Stimulated activated naive CD4-positive, alpha-beta T cell (primary cell): ENCODE measurements at regions not wholly inside any gene's neighbourhood (a gene's known extent, or its start where the extent isn't known, plus 50 kb on each side); places are given as distances from the start of the nearest gene placed in this dataset.
"Not testable (repeated sequence)": the region's sequence is repeated elsewhere in the genome, so short reads cannot be mapped to it uniquely, and the experiment has no call there.

ENCODE experiments used
- DNase-seq, 6 experiments: peaks; one replicate each; lab custom pipeline; 2025; lab: John Stamatoyannopoulos, UW

DNA sequence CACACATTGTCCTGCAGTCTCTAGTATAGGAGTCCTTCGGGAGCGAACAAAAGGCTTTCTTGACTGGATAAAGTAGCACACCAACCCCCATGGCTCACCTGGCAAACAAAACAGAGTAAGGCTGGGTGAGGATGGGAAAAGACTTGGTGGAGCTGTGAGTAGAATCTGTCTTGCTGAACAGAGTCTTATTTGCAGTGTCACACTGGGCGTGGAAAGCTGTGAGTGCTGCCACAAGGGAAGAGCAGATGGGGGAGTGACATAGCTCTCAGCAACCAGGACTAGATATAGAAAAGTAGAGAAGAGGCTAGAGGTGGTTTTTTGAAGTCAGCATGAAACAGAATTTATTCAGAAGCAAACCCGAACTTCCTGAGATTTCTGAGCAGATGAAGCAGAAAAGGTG, 137.2 kb upstream of the ESX1 start:
- DNase-seq: no peak

DNA sequence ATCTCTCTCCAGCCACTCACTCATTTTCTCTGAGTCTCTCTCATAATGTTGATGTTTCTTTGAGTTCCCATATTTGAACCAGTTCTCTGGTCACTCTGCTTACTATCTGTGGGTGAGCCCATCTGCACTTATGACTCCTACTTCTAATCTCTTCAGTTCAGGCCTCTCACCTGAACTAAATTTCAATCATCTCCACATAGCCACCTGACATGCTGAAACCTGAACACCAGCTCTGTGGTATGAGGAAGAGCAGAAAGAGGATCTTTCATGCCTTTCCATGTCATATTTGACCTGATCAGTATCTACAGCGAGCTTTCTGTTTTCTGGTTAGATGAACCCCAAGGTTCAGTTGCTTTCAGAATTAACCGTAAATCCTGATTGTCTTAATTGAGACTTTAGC, 122.2 kb upstream of the ESX1 start:
- no peak for DNase-seq

DNA sequence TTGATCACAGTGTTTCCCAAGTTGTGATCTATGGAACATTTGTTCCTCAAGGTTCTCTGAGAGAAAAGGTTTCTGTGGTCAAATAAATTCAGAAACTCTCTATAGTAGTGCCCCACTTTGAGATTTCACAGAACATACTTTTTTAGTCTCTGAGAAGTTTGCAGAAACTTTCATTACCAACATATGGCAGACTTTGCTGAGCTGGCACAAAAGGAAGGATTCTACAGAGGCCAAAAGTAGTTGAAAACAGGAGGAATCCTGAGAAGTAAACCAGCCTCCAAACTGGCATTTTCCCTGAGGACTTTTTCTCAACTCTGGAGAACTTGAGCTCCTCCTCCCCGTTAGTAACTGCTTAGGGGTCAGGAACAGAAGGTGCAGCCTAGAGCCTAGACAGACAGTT, 117.8 kb upstream of the ESX1 start:
- no peak for DNase-seq

DNA sequence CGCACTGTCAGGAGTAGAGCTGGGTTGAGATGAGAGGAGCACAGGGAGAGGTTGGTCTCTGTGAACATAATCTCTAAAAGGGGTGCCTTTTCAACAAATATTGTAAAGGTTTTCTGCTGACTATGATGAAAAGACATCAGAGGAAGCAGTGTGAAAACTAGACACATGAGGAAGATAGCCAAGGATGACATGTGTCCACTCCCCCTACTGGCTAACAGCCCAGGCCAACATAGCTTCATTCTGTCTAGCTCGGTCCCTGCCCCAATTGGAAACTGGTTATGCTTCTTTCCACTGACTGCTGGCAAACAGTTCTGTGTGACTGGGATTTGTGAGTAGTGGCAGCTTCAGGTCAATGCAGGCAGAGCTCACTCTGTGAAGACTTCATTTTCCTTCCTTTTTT, 115.4 kb upstream of the ESX1 start:
- no peak for DNase-seq

DNA sequence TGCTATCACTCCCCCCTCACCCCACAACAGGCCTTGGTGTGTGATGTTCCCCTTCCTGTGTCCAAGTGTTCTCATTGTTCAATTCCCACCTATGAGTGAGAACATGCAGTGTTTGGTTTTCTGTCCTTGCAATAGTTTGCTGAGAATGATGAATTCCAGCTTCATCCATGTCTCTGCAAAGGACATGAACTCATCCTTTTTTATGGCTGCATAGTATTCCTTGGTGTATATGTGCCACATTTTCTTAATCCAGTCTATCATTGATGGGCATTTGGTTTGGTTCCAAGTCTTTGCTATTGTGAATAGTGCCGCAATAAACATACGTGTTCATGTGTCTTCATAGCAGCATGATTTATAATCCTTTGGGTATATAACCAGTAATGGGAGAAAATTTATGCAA, 106.0 kb upstream of the ESX1 start:
- not testable (repeated sequence) for DNase-seq

DNA sequence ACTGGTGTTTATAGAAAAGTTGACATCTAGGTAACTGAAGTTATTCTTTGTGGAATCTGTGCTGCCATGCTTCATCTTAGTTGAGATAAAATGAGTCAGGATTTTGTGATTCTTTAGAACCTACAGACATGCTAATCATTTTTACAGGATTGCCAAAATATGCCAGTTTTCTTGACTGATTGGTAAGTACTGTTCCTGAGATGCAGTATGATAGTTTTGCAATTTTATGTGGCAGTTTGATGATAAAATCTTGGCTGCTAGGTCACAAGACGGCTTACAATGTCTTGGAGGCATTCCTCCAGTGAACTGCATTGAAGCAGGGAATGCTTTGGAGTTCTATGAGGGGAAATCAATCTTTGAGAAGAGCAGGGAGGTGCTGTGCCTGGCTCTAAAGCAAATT, 104.4 kb upstream of the ESX1 start:
- no peak for DNase-seq

DNA sequence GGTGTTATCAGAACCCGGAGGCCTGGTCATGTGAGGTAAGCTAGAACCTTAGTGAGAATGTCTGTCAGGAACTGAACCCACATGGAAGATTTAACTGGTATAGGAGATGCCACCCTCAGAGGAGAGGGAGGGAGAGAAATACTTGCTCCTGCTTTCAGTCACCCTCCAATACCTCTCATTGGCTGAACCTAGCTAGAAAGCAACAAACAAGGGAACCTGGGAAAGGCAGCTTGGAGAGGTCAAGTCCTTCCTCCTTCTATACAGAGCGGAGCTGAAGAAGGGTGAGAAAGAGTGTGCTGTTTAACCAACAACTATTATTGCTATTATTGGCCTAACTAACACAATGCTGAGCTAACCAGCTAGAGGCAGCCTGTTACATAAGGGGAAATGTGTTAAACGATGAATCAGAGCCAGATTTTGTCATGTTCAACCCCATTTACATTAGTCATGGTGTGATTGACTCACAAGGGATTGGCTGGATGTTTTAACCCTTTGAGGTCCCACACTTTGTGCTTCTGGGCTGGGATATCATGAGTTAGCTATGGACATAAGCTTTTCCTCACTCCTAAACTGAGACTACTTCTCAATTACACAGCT, 96.5 kb upstream of the ESX1 start:
- DNase-seq: no peak

DNA sequence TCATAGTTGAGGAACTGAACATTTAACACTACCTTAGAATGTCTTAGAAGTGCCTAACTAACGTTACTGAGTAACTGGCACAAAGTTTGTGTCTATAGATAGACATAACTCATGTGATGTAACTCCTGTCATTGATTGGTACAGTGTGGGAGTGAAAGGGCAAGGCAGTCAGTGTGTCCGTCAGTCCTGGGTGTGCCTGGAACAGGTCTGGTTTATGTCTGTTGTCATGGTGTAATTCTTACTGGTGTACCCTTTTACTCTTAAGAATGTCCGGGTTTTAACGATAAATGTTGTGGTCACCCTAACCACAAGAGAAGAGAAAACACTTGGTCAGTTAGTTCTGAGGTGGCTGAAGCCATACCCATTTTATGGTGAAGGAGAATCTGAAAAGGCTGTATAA, 93.1 kb upstream of the ESX1 start:
- no peak for DNase-seq

DNA sequence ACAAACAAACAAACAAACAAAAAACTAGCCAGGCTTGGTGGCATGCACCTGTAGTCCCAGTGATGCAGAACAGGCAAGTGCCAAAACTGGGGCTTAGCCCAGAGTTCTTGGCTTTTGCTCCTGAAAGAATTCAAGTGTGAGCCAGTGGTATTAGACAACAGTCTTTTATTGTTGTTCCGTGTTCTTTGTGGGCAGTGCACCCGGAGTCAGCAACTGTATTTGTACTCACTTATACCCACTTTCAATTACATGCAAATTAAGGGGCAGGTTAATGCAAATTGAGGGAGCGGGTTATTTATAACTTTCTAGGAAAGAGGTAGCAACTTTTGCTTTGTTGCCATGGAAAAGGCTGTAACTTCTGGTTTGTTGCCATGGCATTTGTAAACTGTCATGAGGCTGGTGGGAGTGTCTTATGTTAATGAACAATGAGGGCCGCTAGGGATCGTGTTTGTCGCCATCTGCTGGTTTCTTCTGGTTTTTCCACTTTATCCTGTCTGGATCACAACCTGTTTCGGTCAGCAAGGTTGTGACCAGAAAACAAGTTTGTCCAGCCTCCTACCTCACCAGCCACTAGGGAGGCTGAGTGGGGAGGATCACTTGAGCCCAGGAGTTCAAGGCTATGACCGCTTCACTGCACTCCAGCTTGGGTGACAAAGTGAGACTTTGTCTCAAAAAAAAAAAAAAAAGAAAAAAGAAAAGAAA, 88.8 kb upstream of the ESX1 start:
- peak in 4 of 6 experiments; percentile 1 to 28 (median 11) for DNase-seq

DNA sequence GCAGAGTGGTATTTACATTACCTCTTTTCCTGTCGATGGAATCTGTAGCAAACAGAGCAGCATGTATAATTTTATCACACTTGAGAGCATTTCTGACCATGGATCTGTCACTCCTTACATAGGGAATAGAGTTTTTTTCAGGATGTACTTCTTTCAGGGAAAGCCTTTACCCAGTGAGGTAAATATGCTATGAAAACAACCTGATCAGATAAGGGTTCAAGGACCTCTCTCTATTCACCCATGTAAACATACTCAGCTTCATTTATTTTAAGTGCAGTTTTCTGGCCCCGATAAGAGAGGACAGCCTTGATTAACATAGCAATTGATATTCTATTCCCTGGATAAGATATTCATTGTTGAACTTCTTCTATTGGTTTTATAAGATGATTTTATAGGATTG, 87.3 kb upstream of the ESX1 start:
- DNase-seq: no peak

DNA sequence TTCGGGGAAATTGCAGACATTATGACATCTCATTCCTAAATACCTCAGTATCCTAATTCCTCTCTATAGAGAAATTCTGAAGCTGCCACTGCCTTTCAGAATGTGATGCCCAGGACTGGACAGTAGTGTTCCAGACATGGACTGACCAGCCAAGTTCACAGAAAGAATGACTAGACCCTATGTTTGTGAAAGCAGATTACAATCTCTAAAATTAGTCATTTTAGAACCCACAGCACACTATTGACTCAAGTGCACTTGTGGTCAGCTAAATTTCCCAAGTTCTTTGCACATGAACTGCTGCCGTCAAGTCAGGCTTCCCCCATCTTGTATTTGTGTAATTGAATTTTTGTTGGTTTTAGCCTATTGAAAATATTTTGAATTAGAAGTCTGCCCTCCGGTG, 81.0 kb upstream of the ESX1 start:
- no peak for DNase-seq

DNA sequence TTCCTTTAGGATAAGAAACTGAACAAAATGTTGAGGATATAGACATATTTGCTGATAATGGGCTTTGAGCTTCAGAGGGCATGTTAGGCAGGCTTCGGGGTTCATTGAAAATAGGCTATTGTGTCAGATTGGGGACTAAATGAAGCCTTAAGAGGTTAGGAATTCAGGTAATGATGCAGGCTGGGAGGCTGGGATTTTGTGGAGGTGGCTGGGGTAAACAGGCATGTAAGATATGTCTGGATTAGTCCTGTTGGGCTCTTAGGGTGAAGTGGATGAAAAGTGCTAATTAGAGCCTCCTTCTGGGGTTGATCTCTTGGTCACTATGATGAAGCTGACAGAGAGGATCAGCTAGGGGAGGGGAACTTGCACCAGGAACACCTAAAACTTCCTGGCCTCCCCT, 80.2 kb upstream of the ESX1 start:
- no peak for DNase-seq

DNA sequence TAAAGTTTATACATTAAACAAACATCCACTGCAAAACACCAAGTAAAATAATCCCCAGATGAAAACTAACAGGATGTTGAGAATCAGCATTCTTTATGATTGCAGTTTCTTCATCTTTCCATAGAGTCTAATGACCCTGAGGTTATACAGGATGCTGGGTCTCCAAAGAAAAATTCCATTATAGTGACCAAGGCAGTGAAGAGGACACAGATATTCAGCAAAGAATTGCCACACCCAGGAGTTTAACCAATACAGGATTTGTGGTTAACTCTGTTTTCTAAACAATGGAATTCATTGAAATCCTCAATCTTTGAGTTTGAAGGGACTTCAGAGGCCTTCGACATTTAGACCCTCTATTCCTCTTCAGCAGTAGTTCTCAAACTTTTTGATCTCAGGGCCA, 76.2 kb upstream of the ESX1 start:
- DNase-seq: no peak

DNA sequence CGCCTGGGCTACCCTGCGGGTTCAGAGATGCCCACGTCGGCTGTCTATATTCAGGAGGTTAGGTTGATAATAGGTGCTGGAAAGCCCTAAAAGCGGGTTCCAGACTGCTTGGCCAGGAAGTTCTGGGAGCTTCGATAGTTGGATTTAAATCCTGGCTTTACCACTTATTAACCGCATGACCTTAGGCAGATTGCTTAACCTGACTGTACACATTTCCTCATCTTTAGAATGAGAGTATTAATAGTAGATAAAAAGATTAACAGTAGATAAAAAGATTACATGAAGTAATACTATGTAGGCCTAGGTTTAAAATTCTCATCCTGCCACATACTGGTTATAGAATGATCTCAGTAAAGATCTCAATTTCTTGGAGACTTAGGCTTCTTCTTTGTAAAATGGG, 75.0 kb upstream of the ESX1 start:
- no peak for DNase-seq

DNA sequence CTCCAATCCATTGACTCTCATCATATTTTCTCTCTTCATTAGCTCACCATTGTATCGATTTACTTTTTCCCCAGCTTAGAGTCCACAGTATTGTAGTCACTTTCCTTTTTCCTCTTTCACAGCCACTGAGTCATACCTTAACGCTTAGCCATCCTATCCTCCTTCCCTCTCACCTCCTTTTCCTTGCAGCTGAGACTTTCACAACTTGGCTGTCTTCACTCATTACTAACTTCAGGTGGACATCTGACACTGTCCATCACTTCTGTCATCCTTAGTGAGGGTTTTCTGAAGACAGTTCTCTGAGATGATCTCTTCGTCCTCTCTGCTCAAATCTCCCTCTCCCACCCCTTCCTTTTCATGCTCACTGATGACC, 70.5 kb upstream of the ESX1 start:
- DNase-seq: no peak

DNA sequence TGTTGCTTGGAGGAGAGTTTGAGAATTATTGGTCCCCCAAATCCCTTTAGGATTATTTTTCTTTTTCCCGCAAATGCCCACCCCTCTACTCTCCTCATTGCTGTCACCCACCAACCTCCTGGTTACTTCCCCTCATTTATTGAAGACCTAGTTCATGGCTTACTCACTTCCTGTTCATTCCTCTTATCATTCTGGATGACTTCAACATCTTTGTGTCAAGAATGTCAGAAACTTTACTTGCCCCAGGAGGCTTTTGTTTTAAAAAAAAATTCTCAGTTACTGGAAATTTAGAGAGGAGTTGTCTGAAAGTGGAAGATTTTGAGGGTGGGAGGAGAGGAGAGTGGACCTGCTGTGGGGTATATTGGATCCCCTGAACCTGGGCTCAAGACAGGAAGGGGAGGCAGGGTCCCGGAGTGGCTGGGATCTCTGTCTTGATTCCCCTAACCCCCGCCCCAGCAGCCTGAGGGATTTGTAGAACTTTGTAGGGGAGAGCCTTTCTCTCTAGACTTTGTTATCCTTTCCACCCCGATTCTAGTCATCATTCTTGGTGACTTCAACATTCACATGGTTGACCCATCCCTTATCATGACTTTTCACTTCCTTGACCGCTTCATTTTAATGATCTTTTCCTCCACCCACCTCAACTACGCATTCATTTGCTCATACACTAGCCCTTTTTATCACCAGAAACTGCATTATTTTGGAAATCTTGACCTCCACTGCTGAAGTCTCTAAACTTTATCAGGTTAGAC, 69.9 kb upstream of the ESX1 start:
- no peak for DNase-seq

DNA sequence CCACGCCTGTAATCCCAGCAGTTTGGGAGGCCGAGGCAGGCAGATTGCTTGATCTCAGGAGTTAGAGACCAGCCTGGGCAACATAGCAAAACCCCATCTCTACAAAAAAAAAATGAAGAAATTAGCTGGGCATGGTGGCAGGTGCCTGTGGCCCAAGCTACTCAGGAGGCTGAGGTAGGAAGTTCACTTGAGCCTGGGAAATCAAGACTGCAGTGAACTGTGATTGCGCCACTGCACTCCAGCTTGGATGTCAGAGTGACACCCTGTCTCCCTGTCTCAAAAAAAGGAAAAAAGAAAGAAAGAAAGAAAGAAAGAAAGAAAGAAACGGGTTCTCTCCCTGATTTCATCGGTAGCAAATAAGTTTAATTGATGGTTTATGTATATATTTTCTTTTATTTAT, 64.6 kb upstream of the ESX1 start:
- no peak for DNase-seq

DNA sequence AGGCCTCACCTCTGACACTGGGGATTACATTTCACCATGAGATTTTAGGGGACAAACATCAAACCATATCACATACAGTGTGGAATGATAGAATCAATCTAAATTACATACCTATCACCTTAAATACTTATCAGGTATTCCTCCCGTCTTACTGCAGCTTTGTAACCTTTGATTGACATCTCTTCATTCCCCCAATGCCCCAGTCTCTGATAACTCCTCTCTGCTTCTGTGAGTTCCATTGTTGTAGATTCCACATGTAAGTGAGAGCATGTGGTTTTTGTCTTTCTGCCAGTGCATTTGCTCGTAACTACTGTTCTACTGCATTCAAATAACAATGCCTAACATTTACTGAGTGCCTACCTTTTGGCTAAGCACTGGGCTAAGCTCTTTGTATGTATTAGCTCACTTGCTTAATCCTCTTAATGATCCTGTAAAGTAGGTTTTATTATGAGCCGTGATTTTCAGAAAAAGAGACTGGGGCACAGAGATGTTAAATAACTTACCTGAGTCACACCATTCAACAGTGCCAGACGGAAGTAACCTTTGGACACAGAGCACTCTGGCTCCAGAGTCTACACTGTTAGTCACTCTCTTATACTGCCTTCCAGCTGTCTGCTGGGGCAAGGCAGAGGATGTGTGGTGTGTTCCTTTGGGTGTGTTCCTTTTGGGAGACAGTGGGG, 63.7 kb upstream of the ESX1 start:
- no peak for DNase-seq

DNA sequence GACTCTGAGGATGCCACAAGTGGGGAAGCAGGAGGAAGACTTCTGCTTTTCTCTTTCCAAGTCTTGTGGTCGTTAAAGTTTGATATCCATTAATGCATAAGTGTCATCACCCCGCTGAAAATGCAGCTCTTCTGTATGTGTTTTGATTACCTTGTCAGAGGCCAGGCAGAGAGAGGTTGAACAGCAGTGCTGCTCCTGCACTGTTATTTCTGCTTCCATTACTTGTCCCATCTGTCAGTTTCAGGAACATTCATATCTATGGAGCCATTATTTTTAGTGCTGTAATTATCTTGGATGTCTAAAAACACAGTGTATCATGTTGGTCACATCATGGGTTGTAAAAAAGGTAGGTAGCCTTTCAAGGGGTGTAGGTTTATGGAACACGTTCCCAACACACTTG, 62.0 kb upstream of the ESX1 start:
- no peak for DNase-seq

DNA sequence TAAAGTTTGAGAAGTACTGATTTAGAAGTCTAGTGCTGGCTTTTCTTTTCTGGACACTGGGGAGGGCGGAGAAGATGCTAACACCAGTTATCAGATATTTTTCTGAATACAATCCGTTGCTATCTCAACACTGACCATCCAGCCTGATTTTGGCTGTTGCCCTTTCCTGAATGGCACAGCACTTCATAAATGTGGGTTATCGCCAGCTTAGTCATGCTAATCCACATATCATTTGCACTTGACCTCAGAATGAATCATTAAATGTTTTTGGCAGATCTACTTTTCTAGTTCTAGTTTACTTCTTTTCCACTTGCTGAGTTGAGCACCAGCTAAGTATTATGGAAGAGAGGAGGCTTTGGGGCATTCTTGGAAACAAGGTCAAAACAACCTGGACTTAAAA, 60.8 kb upstream of the ESX1 start:
- no peak for DNase-seq

DNA sequence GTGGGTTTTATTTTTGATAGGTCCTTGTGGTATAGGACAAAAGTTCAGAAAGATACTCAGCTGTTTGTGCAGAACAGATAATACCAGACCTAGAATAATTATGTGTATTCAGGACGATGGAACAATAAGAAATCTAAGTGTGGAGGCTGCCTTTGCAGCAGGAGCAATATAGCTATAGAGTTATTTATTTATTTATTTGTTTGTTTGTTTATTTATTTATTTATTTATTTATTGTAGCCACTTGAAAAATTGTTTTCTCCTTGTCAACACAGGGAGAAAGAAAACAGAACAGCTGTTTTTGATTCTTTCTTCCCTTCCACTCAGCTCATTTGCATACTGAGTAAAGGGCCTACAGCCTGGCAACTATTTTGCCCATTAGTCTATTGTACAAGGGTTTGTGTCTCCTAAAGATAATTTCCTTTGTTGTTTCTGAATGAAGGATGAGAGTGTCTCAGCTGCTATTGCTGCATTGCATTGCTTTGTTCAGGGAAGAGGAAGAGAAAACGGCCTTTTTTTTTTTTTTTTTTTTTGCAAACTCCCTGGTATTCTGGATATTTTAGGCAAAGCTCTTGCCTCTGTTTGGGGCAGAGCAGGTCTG, 56.0 kb upstream of the ESX1 start:
- no peak for DNase-seq

DNA sequence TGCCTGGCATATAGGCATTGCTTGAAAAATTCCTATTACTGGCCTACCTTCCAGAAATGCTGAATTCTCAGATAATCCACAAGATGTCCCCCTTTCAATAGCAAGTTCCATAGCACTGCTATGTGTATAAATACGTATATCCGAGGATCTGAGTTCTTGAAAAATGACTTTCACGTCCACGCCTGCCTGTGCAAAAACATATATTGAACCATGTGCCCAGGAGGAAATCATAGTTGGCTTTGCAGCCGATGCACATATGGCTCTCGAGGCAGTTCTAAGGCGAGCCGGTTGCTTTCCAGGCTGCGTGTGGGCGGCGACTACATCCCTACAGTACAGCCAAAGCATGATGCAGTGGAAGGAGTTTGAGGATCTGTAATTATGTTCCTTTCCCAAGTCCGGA, 55.4 kb upstream of the ESX1 start:
- no peak for DNase-seq

DNA sequence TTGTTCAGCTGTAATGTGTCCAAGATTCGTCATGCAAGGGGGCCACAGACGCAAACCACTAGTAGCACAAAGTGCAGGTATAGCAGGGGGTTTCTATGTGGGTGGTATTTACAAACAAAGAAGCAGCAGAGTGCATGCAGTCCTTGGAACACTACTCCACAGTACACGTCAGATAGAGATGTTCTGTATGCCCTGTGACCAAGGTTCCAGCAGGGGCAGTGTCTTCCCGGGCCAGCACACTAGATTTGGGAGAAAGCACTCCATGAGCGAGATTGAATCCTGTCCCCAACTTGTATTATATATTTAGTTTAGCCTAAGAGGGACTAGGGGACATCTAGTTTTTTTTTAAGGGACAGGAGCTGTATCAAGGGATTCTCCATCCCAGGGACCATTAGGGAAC, 54.4 kb upstream of the ESX1 start:
- DNase-seq: no peak
